Trophoblast cell (in vitro differentiated cells and primary cell): ENCODE measurements at regions not wholly inside any gene's neighbourhood (a gene's known extent, or its start where the extent isn't known, plus 50 kb on each side); places are given as distances from the start of the nearest gene placed in this dataset.
"Not testable (repeated sequence)": the region's sequence is repeated elsewhere in the genome, so short reads cannot be mapped to it uniquely, and the experiment has no call there.

Experiments
- DNase-seq, 2 donors: peaks; one replicate each; pipeline ENCODE4 v3.0.0-alpha.2; 2016
- H2AFZ ChIP-seq: 2 replicates; pipeline ENCODE4 v1.6.1; 2013; ENCODE audit warnings: low read length, moderate library complexity, mild to moderate bottlenecking; ENCODE audit not compliant: insufficient read depth, poor library complexity
- H2AK5ac ChIP-seq: 2 replicates; pipeline ENCODE4 v1.6.1; 2013; ENCODE audit warnings: mild to moderate bottlenecking, low read length
- H2BK120ac ChIP-seq: 2 replicates; pipeline ENCODE4 v1.6.1; 2013; ENCODE audit warnings: low read length, mild to moderate bottlenecking, moderate library complexity; ENCODE audit not compliant: insufficient read depth, poor library complexity
- H2BK12ac ChIP-seq: 2 replicates; pipeline ENCODE4 v1.6.1; 2013; ENCODE audit warnings: mild to moderate bottlenecking, low read length, moderate library complexity
- H2BK5ac ChIP-seq: 2 replicates; pipeline ENCODE4 v1.6.1; 2013; ENCODE audit warnings: low read length, low read depth, moderate library complexity, mild to moderate bottlenecking; ENCODE audit not compliant: poor library complexity
- H3K14ac ChIP-seq: 2 replicates; pipeline ENCODE4 v1.6.1; 2013; ENCODE audit warnings: mild to moderate bottlenecking, low read length
- H3K18ac ChIP-seq: 2 replicates; pipeline ENCODE4 v1.6.1; 2013; ENCODE audit warnings: mild to moderate bottlenecking, low read length
- H3K23ac ChIP-seq: 2 replicates; pipeline ENCODE4 v1.6.1; 2013; ENCODE audit warnings: low read length
- H3K27ac ChIP-seq: 2 replicates; pipeline ENCODE4 v1.5.1; 2013; ENCODE audit warnings: low read depth, mild to moderate bottlenecking, inconsistent platforms, low read length, moderate library complexity
- H3K27me3 ChIP-seq: 2 replicates; pipeline ENCODE4 v1.6.1; 2013; ENCODE audit warnings: inconsistent platforms, mild to moderate bottlenecking, low read length, moderate library complexity; ENCODE audit not compliant: insufficient read depth
- H3K36me3 ChIP-seq, 2 experiments: 1 replicate in 1 of 2; 2 replicates in 1 of 2; pipeline ENCODE4 v1.6.1; 2013; ENCODE audit warnings: low read length in 2 of 2, mild to moderate bottlenecking in 2 of 2, moderate library complexity in 1 of 2; ENCODE audit not compliant: insufficient read depth in 2 of 2, control insufficient read depth in 1 of 2
- H3K4ac ChIP-seq: 2 replicates; pipeline ENCODE4 v1.6.1; 2013; ENCODE audit warnings: low read depth, mild to moderate bottlenecking, low read length, moderate library complexity
- H3K4me1 ChIP-seq, 2 experiments: 1 replicate in 1 of 2; 2 replicates in 1 of 2; pipeline ENCODE4 v1.6.1; 2013; ENCODE audit warnings: low read length in 2 of 2, mild to moderate bottlenecking in 2 of 2, moderate library complexity in 1 of 2; ENCODE audit not compliant: insufficient read depth in 2 of 2, control insufficient read depth in 1 of 2
- H3K4me2 ChIP-seq: 2 replicates; pipeline ENCODE4 v1.6.1; 2013; ENCODE audit warnings: inconsistent platforms, mild to moderate bottlenecking, low read length, moderate library complexity
- H3K4me3 ChIP-seq: 2 replicates; pipeline ENCODE4 v1.5.1; 2013; ENCODE audit warnings: mild to moderate bottlenecking, low read depth, low read length, inconsistent platforms
- H3K79me1 ChIP-seq: one replicate; pipeline ENCODE4 v1.6.1; 2013; ENCODE audit warnings: low read length
- H3K79me2 ChIP-seq: 2 replicates; pipeline ENCODE4 v1.6.1; 2013; ENCODE audit warnings: low read length, mild to moderate bottlenecking; ENCODE audit not compliant: control insufficient read depth, insufficient read depth, poor library complexity
- H3K9ac ChIP-seq: 2 replicates; pipeline ENCODE4 v1.6.1; 2013; ENCODE audit warnings: mild to moderate bottlenecking, low read length
- H3K9me3 ChIP-seq: 2 replicates; pipeline ENCODE4 v1.6.1; 2013; ENCODE audit warnings: low read depth, mild to moderate bottlenecking, control low read depth, inconsistent platforms, low read length; ENCODE audit not compliant: insufficient read depth
- H4K12ac ChIP-seq: 2 replicates; pipeline ENCODE4 v1.6.1; 2013; ENCODE audit warnings: low read depth, mild to moderate bottlenecking, low read length, moderate library complexity
- H4K8ac ChIP-seq: 2 replicates; pipeline ENCODE4 v1.6.1; 2013; ENCODE audit warnings: low read depth, mild to moderate bottlenecking, low read length, moderate library complexity
- H4K91ac ChIP-seq: one replicate; pipeline ENCODE4 v1.6.1; 2013; ENCODE audit warnings: low read depth, mild to moderate bottlenecking, low read length, moderate library complexity
- WGBS: extraction: QIAGEN DNeasy Blood & Tissue Kit; methylation state at CpG from one replicate; pipeline ENCODE4 v1.1.7; 2013; ENCODE audit warnings: missing lambda C conversion rate; ENCODE audit not compliant: insufficient read length, insufficient coverage; ENCODE audit errors: extremely low coverage; 5-methylcytosine and 5-hydroxymethylcytosine counted together

DNA sequence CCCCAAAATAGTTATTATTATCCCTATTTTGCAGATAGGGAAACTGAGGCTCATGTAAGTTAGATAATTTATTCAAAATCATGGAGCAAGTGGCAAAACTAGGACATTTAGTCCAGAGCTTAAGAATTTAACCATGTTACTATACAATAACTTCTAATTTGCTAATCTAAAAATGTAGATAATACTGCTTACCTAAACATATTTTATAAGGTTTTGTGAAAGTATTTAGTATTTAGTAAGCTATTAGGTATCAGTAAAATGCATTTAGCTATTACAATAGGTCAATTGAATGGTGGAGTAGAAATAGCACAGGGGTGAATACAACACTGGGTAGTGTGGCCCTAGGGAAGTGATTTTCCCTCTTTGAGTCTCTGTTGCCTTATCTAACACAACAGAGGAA lies 648.3 kb downstream of the KIF4B start:
- H3K79me1 ChIP-seq = no peaks in the 10 kb centered on the region
- H3K9me3 ChIP-seq = no peaks in the 10 kb centered on the region
- H3K9ac ChIP-seq = no peak overlapping the region
- no peak overlapping the region for H2BK5ac ChIP-seq
- no peak overlapping the region for H3K4me2 ChIP-seq
- H3K4ac ChIP-seq = no peak overlapping the region
- H3K23ac ChIP-seq = no peak overlapping the region
- H2AFZ ChIP-seq = no peak overlapping the region
- no peak overlapping the region for H4K91ac ChIP-seq
- no peak overlapping the region for H3K18ac ChIP-seq
- H2AK5ac ChIP-seq = no peak overlapping the region
- no peak for DNase-seq
- no peak overlapping the region for H4K8ac ChIP-seq
- H3K27ac ChIP-seq = no peak overlapping the region
- no peaks in the 10 kb centered on the region for H3K4me1 ChIP-seq
- no peaks in the 10 kb centered on the region for H3K79me2 ChIP-seq
- no peak overlapping the region for H3K4me3 ChIP-seq
- H3K27me3 ChIP-seq = no peaks in the 10 kb centered on the region
- H3K14ac ChIP-seq = no peak overlapping the region
- no peak overlapping the region for H2BK12ac ChIP-seq
- H4K12ac ChIP-seq = no peak overlapping the region
- H3K36me3 ChIP-seq = no peaks in the 10 kb centered on the region
- no peak overlapping the region for H2BK120ac ChIP-seq

DNA sequence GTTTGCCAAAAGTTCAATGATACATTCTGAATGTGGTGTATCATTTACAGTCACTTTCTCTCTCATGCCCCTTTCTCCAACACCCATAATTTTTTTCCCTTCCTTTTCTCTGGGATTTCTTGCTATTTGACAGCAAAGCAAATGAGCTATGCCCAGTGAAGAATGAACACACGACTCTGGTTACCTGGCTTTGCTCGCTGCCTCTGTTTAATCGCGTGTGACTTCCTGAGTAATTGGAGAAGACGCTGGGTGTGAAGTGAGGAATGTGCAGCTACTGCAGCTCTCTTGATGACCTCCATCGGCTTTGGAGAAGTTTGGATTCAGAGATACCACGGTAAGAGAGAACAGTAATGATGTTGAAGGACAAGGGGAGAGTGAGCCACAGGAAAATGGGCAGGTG lies 651.8 kb downstream of the KIF4B start:
- H3K79me2 ChIP-seq = no peaks in the 10 kb centered on the region
- no CpG with 5 or more reads among the region's 7 CpGs for WGBS
- H3K27ac ChIP-seq = no peak overlapping the region
- H2BK12ac ChIP-seq = no peak overlapping the region
- H3K4me3 ChIP-seq = no peak overlapping the region
- H3K23ac ChIP-seq = no peak overlapping the region
- no peak overlapping the region for H4K8ac ChIP-seq
- no peaks in the 10 kb centered on the region for H3K79me1 ChIP-seq
- H3K14ac ChIP-seq = no peak overlapping the region
- no peak overlapping the region for H2BK5ac ChIP-seq
- no peak overlapping the region for H3K9ac ChIP-seq
- no peak overlapping the region for H2AFZ ChIP-seq
- no peak overlapping the region for H4K91ac ChIP-seq
- H3K4me1 ChIP-seq = no peaks in the 10 kb centered on the region
- H2BK120ac ChIP-seq = no peak overlapping the region
- no peak overlapping the region for H2AK5ac ChIP-seq
- no peak overlapping the region for H4K12ac ChIP-seq
- no peak for DNase-seq
- no peaks in the 10 kb centered on the region for H3K9me3 ChIP-seq
- no peaks in the 10 kb centered on the region for H3K27me3 ChIP-seq
- no peak overlapping the region for H3K4me2 ChIP-seq
- H3K4ac ChIP-seq = no peak overlapping the region
- H3K36me3 ChIP-seq = no peaks in the 10 kb centered on the region
- H3K18ac ChIP-seq = no peak overlapping the region

DNA sequence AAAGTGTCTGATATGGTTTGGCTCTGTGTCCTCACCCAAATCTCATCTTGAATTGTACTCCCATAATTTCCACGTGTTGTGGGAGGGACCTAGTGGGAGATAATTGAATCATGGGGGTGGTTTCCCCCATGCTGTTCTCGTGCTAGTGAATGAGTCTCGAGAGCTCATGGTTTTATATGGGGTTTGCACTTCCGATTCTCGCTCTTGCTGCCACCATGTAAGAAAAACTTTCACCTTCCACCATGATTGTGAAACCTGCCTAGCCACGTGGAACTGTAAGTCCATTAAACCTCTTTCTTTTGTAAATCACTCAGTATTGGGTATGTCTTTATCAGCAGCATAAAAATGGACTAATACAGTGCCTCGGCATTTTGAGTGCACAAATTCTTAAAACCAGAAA lies 655.0 kb upstream of the SGCD start:
- not testable (repeated sequence) for H4K8ac ChIP-seq, H3K23ac ChIP-seq, H3K79me1 ChIP-seq, H3K79me2 ChIP-seq, H2AFZ ChIP-seq, H2BK120ac ChIP-seq, DNase-seq, H3K4me1 ChIP-seq, H3K27me3 ChIP-seq, H3K4me3 ChIP-seq, H3K27ac ChIP-seq, H3K9me3 ChIP-seq, H2BK5ac ChIP-seq, H3K18ac ChIP-seq, H4K91ac ChIP-seq, H3K9ac ChIP-seq, H3K4me2 ChIP-seq, H3K14ac ChIP-seq, H4K12ac ChIP-seq, H3K4ac ChIP-seq, H2BK12ac ChIP-seq, H3K36me3 ChIP-seq, H2AK5ac ChIP-seq
- WGBS = no CpG with 5 or more reads among the region's 7 CpGs

DNA sequence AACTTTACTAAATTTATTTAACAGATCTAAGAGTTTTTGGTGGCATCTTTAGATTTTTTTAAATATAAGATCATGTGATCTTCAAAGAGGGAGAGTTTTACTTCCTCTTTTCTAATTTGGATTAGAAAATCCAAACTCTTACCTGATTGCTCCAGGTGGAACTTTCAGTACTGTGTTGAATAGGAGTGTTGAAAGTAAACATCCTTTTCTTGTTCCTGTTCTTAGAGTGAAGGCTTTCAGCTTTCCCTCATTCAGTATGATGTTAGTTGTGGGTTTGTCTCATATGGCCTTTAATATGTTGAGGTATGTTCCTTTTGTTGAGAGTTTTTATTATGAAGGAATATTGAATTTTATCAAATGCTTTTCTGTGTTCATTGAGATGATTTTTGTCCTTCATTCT lies 650.0 kb upstream of the SGCD start:
- no peak overlapping the region for H2AFZ ChIP-seq
- H3K36me3 ChIP-seq = no peaks in the 10 kb centered on the region
- no peak overlapping the region for H4K12ac ChIP-seq
- H3K18ac ChIP-seq = no peak overlapping the region
- no peaks in the 10 kb centered on the region for H3K9me3 ChIP-seq
- H3K79me1 ChIP-seq = no peaks in the 10 kb centered on the region
- no peak overlapping the region for H3K9ac ChIP-seq
- H4K8ac ChIP-seq = no peak overlapping the region
- DNase-seq = no peak
- no peaks in the 10 kb centered on the region for H3K27me3 ChIP-seq
- H3K4ac ChIP-seq = no peak overlapping the region
- no peak overlapping the region for H4K91ac ChIP-seq
- H2BK5ac ChIP-seq = no peak overlapping the region
- no peak overlapping the region for H3K4me3 ChIP-seq
- no peak overlapping the region for H2AK5ac ChIP-seq
- H3K27ac ChIP-seq = no peak overlapping the region
- H3K79me2 ChIP-seq = no peaks in the 10 kb centered on the region
- no peaks in the 10 kb centered on the region for H3K4me1 ChIP-seq
- H3K4me2 ChIP-seq = no peak overlapping the region
- H3K23ac ChIP-seq = no peak overlapping the region
- no peak overlapping the region for H2BK120ac ChIP-seq
- H2BK12ac ChIP-seq = no peak overlapping the region
- H3K14ac ChIP-seq = no peak overlapping the region

DNA sequence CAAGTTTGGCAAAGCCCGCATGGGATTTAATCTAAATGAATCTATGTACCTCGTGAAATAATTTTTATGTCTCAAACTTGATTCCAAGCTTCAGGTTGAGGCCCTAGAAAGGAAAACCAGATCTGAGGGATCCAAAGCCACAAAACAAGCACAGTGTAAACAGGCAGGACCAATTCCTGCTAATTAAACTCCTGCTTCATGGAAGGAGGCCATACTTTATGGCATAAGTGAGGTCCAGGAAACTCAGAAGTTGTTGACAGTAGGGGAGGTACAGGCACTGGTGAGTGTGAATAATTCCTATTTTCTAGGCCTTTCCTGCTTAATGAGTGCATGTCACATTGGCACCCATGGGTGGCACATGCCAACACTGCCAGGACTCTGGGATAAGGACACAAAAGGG lies 648.6 kb upstream of the SGCD start:
- no peak overlapping the region for H4K91ac ChIP-seq
- no peak overlapping the region for H2BK5ac ChIP-seq
- no peak overlapping the region for H4K8ac ChIP-seq
- no CpG with 5 or more reads among the region's 2 CpGs for WGBS
- H3K4me3 ChIP-seq = no peak overlapping the region
- no peaks in the 10 kb centered on the region for H3K9me3 ChIP-seq
- H2BK12ac ChIP-seq = no peak overlapping the region
- no peak overlapping the region for H3K14ac ChIP-seq
- no peaks in the 10 kb centered on the region for H3K79me2 ChIP-seq
- H3K23ac ChIP-seq = no peak overlapping the region
- no peaks in the 10 kb centered on the region for H3K79me1 ChIP-seq
- DNase-seq = no peak
- no peaks in the 10 kb centered on the region for H3K4me1 ChIP-seq
- H2AFZ ChIP-seq = no peak overlapping the region
- H3K4ac ChIP-seq = no peak overlapping the region
- H2AK5ac ChIP-seq = no peak overlapping the region
- no peak overlapping the region for H3K27ac ChIP-seq
- no peaks in the 10 kb centered on the region for H3K36me3 ChIP-seq
- H3K4me2 ChIP-seq = no peak overlapping the region
- no peak overlapping the region for H3K18ac ChIP-seq
- H3K9ac ChIP-seq = no peak overlapping the region
- no peaks in the 10 kb centered on the region for H3K27me3 ChIP-seq
- H2BK120ac ChIP-seq = no peak overlapping the region
- H4K12ac ChIP-seq = no peak overlapping the region
